GM23338 (cell line): ENCODE measurements at regions not wholly inside any gene's neighbourhood (a gene's known extent, or its start where the extent isn't known, plus 50 kb on each side); places are given as distances from the start of the nearest gene placed in this dataset.

Experiments
- ATAC-seq: fragments of 200-7000 bp; cut with Tn5 transposase; 3 replicates; pipeline ENCODE4 v1.9.1; 2020
- DNase-seq: peaks from one replicate; pipeline ENCODE4 v3.0.0-alpha.2; 2015; ENCODE audit warnings: low spot score
- H2AFZ ChIP-seq: fragments of 200-600 bp; sonication (generic); 2 replicates; pipeline ENCODE4 v1.8.0; 2016; ENCODE audit warnings: antibody characterized with exemption, mild to moderate bottlenecking, moderate library complexity
- H3F3A ChIP-seq: fragments of 200-600 bp; sonication (generic); replicated peaks from 2 replicates; pipeline ENCODE4 v1.8.0; 2017; ENCODE audit warnings: antibody characterized with exemption, mixed run types, low read depth
- H3K27ac ChIP-seq: fragments of 200-600 bp; sonication (generic); 2 replicates; pipeline ENCODE4 v1.6.1; 2016; ENCODE audit warnings: low read depth
- H3K27me3 ChIP-seq: fragments of 200-600 bp; sonication (generic); 2 replicates; pipeline ENCODE4 v1.8.0; 2016; ENCODE audit warnings: mild to moderate bottlenecking, mixed run types, moderate library complexity; ENCODE audit not compliant: insufficient read depth
- H3K36me3 ChIP-seq: fragments of 200-600 bp; sonication (generic); 2 replicates; pipeline ENCODE4 v1.8.0; 2016; ENCODE audit warnings: mild to moderate bottlenecking; ENCODE audit not compliant: insufficient read depth
- H3K4me1 ChIP-seq: fragments of 200-600 bp; sonication (generic); 2 replicates; pipeline ENCODE4 v1.8.0; 2016; ENCODE audit warnings: mild to moderate bottlenecking, moderate library complexity; ENCODE audit not compliant: insufficient read depth
- H3K4me2 ChIP-seq: fragments of 200-600 bp; sonication (generic); 2 replicates; pipeline ENCODE4 v1.7.1; 2017; ENCODE audit warnings: mixed run types
- H3K4me3 ChIP-seq: fragments of 200-600 bp; sonication (generic); 2 replicates; pipeline ENCODE4 v1.6.1; 2016; ENCODE audit warnings: mixed run types
- H3K79me2 ChIP-seq: fragments of 200-600 bp; sonication (generic); replicated peaks from 2 replicates; pipeline ENCODE4 v1.8.0; 2017; ENCODE audit warnings: mild to moderate bottlenecking; ENCODE audit not compliant: insufficient read depth
- H3K9me2 ChIP-seq: fragments of 200-600 bp; sonication (generic); 2 replicates; pipeline ENCODE4 v1.8.0; 2017; ENCODE audit not compliant: insufficient read depth
- H4K20me1 ChIP-seq: fragments of 200-600 bp; sonication (generic); replicated peaks from 2 replicates; pipeline ENCODE4 v1.8.0; 2017; ENCODE audit warnings: mild to moderate bottlenecking; ENCODE audit not compliant: insufficient read depth
- H3K27ac Mint-ChIP-seq: 2 replicates; pipeline ENCODE4 v1.8.0; 2020; ENCODE audit warnings: inconsistent platforms, mild to moderate bottlenecking, moderate library complexity, mixed read lengths
- H3K27me3 Mint-ChIP-seq: 3 replicates; pipeline ENCODE4 v1.8.0; 2022; ENCODE audit warnings: low read depth, mild to moderate bottlenecking, moderate library complexity, mixed read lengths, inconsistent platforms; ENCODE audit not compliant: insufficient read depth, poor library complexity
- H3K36me3 Mint-ChIP-seq: 3 replicates; pipeline ENCODE4 v1.8.0; 2021; ENCODE audit warnings: low read depth, mild to moderate bottlenecking, inconsistent platforms, moderate library complexity, mixed read lengths
- H3K4me1 Mint-ChIP-seq: 3 replicates; pipeline ENCODE4 v1.8.0; 2020; ENCODE audit warnings: mild to moderate bottlenecking, inconsistent platforms, mixed read lengths
- H3K4me3 Mint-ChIP-seq: 3 replicates; pipeline ENCODE4 v1.8.0; 2021; ENCODE audit warnings: moderate library complexity, mild to moderate bottlenecking, inconsistent platforms, mixed read lengths
- H3K9me3 Mint-ChIP-seq: 3 replicates; pipeline ENCODE4 v1.8.0; 2020; ENCODE audit warnings: moderate library complexity, mild to moderate bottlenecking, inconsistent platforms, mixed read lengths
- CREB1 ChIP-seq: fragments of 250-450 bp; sonication (Bioruptor Pico); IDR thresholded peaks from 2 replicates; pipeline ENCODE4 v1.5.0; 2020; ENCODE audit warnings: low read depth, mild to moderate bottlenecking, moderate library complexity
- ETS1 ChIP-seq: IDR thresholded peaks from 2 replicates; pipeline ENCODE4 v1.6.1; 2016; ENCODE audit warnings: antibody characterized with exemption
- EZH2 ChIP-seq: fragments of 200-600 bp; sonication (generic); IDR thresholded peaks from one replicate; pipeline ENCODE4 v1.8.0; 2017; ENCODE audit warnings: antibody characterized with exemption, mild to moderate bottlenecking, low read depth; ENCODE audit not compliant: unreplicated experiment
- EZH2phosphoT487 ChIP-seq: fragments of 200-600 bp; sonication (generic); IDR thresholded peaks from one replicate; pipeline ENCODE4 v1.8.1; 2018; ENCODE audit warnings: antibody characterized with exemption; ENCODE audit not compliant: unreplicated experiment
- JUNB ChIP-seq: IDR thresholded peaks from one replicate; pipeline ENCODE4 v1.6.1; 2016; ENCODE audit warnings: antibody characterized with exemption; ENCODE audit not compliant: unreplicated experiment
- NANOG ChIP-seq: IDR thresholded peaks from 2 replicates; pipeline ENCODE4 v1.6.1; 2016; ENCODE audit warnings: antibody characterized with exemption, borderline replicate concordance
- POLR2AphosphoS5 ChIP-seq: IDR thresholded peaks from 2 replicates; pipeline ENCODE4 v1.6.1; 2016; ENCODE audit warnings: antibody characterized with exemption, low read depth
- STAT1 ChIP-seq: IDR thresholded peaks from one replicate; pipeline ENCODE4 v1.6.1; 2016; ENCODE audit warnings: antibody characterized with exemption; ENCODE audit not compliant: unreplicated experiment
- ZNF114 ChIP-seq: fragments of 250-450 bp; sonication (Bioruptor Pico); IDR thresholded peaks from 2 replicates; pipeline ENCODE4 v1.5.0; 2020; ENCODE audit warnings: mild to moderate bottlenecking, moderate library complexity
- ZNF331 ChIP-seq: fragments of 250-450 bp; sonication (Bioruptor Pico); IDR thresholded peaks from 2 replicates; pipeline ENCODE4 v1.5.0; 2020; ENCODE audit warnings: low read depth, mild to moderate bottlenecking, moderate library complexity
- TF ChIP-seq, protein P1 (sequence below), 2 experiments: fragments of 200-600 bp in 1 of 2; sonication (generic) in 1 of 2; conservative IDR thresholded peaks; 2 replicates each; pipeline versions ENCODE4 v1.5.1 to v1.6.1; 2016 to 2017; ENCODE audit warnings: antibody characterized with exemption in 2 of 2, low read depth in 2 of 2, mild to moderate bottlenecking in 2 of 2, moderate library complexity in 1 of 2
- TF ChIP-seq, protein P2 (sequence below): IDR thresholded peaks from one replicate; pipeline ENCODE4 v1.6.1; 2018; ENCODE audit warnings: antibody characterized with exemption; ENCODE audit not compliant: unreplicated experiment

- Histone ChIP-seq H4K20me1 (no peaks in the 10 kb centered on the region), H3K9me2 (peaks cover 15% of the 10 kb centered on the region; the same call in 1 of the 2 replicates), H3K79me2 (no peaks in the 10 kb centered on the region), H3K36me3 (no peaks in the 10 kb centered on the region), H3K4me2 (no peak overlapping the region), H2AFZ (no peak overlapping the region), H3K4me1 (peaks cover 4% of the 10 kb centered on the region; the same call in 1 of the 2 replicates), H3K27me3 (no peaks in the 10 kb centered on the region), H3K27ac (no peak overlapping the region), H3F3A (no peaks in the 10 kb centered on the region), H3K4me3 (no peak overlapping the region)
- ATAC-seq: no peak
- no peak for DNase-seq
- no peak overlapping the region for H3K4me3 Mint-ChIP-seq
- TF ChIP-seq, protein P1, sequence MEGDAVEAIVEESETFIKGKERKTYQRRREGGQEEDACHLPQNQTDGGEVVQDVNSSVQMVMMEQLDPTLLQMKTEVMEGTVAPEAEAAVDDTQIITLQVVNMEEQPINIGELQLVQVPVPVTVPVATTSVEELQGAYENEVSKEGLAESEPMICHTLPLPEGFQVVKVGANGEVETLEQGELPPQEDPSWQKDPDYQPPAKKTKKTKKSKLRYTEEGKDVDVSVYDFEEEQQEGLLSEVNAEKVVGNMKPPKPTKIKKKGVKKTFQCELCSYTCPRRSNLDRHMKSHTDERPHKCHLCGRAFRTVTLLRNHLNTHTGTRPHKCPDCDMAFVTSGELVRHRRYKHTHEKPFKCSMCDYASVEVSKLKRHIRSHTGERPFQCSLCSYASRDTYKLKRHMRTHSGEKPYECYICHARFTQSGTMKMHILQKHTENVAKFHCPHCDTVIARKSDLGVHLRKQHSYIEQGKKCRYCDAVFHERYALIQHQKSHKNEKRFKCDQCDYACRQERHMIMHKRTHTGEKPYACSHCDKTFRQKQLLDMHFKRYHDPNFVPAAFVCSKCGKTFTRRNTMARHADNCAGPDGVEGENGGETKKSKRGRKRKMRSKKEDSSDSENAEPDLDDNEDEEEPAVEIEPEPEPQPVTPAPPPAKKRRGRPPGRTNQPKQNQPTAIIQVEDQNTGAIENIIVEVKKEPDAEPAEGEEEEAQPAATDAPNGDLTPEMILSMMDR (conservative IDR thresholded peaks at IDR 0.05; ENCODE audit: low read depth in 2 of 2): no peak
- TF ChIP-seq ZNF114 (CRISPR knock-in tag): no peak
- H3K4me1 Mint-ChIP-seq: peaks cover 13% of the 10 kb centered on the region; the same call in 2 of the 3 replicates
- H3K36me3 Mint-ChIP-seq: no peaks in the 10 kb centered on the region
- H3K27me3 Mint-ChIP-seq: peaks cover 2% of the 10 kb centered on the region
- no peak overlapping the region for H3K27ac Mint-ChIP-seq
- no peaks in the 10 kb centered on the region for H3K9me3 Mint-ChIP-seq
Observed at GRCh38 chr3:46119709-46120498, 88.2 kb downstream of the CCR1 start.

- H3K36me3 ChIP-seq: no peaks in the 10 kb centered on the region
- H3K4me3 Mint-ChIP-seq: no peak overlapping the region
- H3K27me3 Mint-ChIP-seq: peaks cover 2% of the 10 kb centered on the region
- H3K79me2 ChIP-seq: no peaks in the 10 kb centered on the region
- no peak overlapping the region for H3K27ac ChIP-seq
- H3K36me3 Mint-ChIP-seq: no peaks in the 10 kb centered on the region
- no peaks in the 10 kb centered on the region for H3K27me3 ChIP-seq
- no peak overlapping the region for H3K4me2 ChIP-seq
- no peak overlapping the region for H3K27ac Mint-ChIP-seq
- no peak for ATAC-seq
- H3K4me3 ChIP-seq: no peak overlapping the region
- peaks cover under 1% of the 10 kb centered on the region; the same call in 1 of the 3 replicates for H3K9me3 Mint-ChIP-seq
- no peaks in the 10 kb centered on the region for H3F3A ChIP-seq
- peaks cover 13% of the 10 kb centered on the region for H3K4me1 Mint-ChIP-seq
- peaks cover 12% of the 10 kb centered on the region; the same call in 1 of the 2 replicates for H3K9me2 ChIP-seq
- 0 out of 2 replicates have a peak, but pooled peaks cover 4% of the 10 kb centered on the region for H3K4me1 ChIP-seq
- no peak for DNase-seq
- H2AFZ ChIP-seq: no peak overlapping the region
- no peaks in the 10 kb centered on the region for H4K20me1 ChIP-seq
- no peak for TF ChIP-seq POLR2AphosphoS5
- no peak for TF ChIP-seq ZNF331 (CRISPR knock-in tag)
- TF ChIP-seq NANOG: no peak
- no peak for TF ChIP-seq EZH2phosphoT487
- TF ChIP-seq CREB1 (CRISPR knock-in tag): no peak
- TF ChIP-seq STAT1: no peak
- TF ChIP-seq JUNB: no peak
- no peak for TF ChIP-seq ETS1
- TF ChIP-seq EZH2: no peak
- TF ChIP-seq, protein P2, sequence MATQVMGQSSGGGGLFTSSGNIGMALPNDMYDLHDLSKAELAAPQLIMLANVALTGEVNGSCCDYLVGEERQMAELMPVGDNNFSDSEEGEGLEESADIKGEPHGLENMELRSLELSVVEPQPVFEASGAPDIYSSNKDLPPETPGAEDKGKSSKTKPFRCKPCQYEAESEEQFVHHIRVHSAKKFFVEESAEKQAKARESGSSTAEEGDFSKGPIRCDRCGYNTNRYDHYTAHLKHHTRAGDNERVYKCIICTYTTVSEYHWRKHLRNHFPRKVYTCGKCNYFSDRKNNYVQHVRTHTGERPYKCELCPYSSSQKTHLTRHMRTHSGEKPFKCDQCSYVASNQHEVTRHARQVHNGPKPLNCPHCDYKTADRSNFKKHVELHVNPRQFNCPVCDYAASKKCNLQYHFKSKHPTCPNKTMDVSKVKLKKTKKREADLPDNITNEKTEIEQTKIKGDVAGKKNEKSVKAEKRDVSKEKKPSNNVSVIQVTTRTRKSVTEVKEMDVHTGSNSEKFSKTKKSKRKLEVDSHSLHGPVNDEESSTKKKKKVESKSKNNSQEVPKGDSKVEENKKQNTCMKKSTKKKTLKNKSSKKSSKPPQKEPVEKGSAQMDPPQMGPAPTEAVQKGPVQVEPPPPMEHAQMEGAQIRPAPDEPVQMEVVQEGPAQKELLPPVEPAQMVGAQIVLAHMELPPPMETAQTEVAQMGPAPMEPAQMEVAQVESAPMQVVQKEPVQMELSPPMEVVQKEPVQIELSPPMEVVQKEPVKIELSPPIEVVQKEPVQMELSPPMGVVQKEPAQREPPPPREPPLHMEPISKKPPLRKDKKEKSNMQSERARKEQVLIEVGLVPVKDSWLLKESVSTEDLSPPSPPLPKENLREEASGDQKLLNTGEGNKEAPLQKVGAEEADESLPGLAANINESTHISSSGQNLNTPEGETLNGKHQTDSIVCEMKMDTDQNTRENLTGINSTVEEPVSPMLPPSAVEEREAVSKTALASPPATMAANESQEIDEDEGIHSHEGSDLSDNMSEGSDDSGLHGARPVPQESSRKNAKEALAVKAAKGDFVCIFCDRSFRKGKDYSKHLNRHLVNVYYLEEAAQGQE: no peak
- no peak for TF ChIP-seq ZNF114 (CRISPR knock-in tag)
Observed at GRCh38 chr3:46119253-46119652, 88.9 kb downstream of the CCR1 start.
